ENCODE measurements at regions not wholly inside any gene's neighbourhood (a gene's known extent, or its start where the extent isn't known, plus 50 kb on each side); places are given as distances from the start of the nearest gene placed in this dataset.

- no peak for TF ChIP-seq POLR2A (IDR thresholded peaks at IDR 0.05)
- TF ChIP-seq CTCF (IDR thresholded peaks at IDR 0.05): no peak
These were observed 167.5 kb upstream of the CAMK1G start for GRCh38 chr1:209416039-209416438.
